HEK293 (cell line): ENCODE measurements at regions not wholly inside any gene's neighbourhood (a gene's known extent, or its start where the extent isn't known, plus 50 kb on each side); places are given as distances from the start of the nearest gene placed in this dataset.

Experiments
- REST ChIP-seq: fragments of 450-650 bp; formaldehyde crosslinking; IDR thresholded peaks from 2 replicates; pipeline ENCODE4 v1.5.1; 2016; ENCODE audit warnings: missing biosample characterization, missing genetic modification characterization
- ZNF211 ChIP-seq: fragments of 450-650 bp; formaldehyde crosslinking; IDR thresholded peaks from 2 replicates; pipeline ENCODE4 v1.5.1; 2016; ENCODE audit warnings: low read depth, missing biosample characterization, missing genetic modification characterization
- TF ChIP-seq, protein P1 (sequence below): fragments of 450-650 bp; formaldehyde crosslinking; IDR thresholded peaks from 2 replicates; pipeline ENCODE4 v1.5.1; 2016; ENCODE audit warnings: missing biosample characterization, missing genetic modification characterization, low read depth

- TF ChIP-seq REST (tag by site-specific recombination) (no peak), ZNF211 (tag by site-specific recombination) (no peak)
- TF ChIP-seq, protein P1, sequence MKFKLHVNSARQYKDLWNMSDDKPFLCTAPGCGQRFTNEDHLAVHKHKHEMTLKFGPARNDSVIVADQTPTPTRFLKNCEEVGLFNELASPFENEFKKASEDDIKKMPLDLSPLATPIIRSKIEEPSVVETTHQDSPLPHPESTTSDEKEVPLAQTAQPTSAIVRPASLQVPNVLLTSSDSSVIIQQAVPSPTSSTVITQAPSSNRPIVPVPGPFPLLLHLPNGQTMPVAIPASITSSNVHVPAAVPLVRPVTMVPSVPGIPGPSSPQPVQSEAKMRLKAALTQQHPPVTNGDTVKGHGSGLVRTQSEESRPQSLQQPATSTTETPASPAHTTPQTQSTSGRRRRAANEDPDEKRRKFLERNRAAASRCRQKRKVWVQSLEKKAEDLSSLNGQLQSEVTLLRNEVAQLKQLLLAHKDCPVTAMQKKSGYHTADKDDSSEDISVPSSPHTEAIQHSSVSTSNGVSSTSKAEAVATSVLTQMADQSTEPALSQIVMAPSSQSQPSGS (tag by site-specific recombination): no peak
Measured at GRCh38 chr1:232271991-232272589, 357.8 kb downstream of the SIPA1L2 start.
